Gastrocnemius medialis (tissue), 4 donors: ENCODE measurements at regions not wholly inside any gene's neighbourhood (a gene's known extent, or its start where the extent isn't known, plus 50 kb on each side); places are given as distances from the start of the nearest gene placed in this dataset.

Experiments
- POLR2A ChIP-seq, 2 donors: fragments of 450-650 bp; IDR thresholded peaks; one replicate each; pipeline ENCODE4 v1.6.1; 2017; ENCODE audit warnings: antibody characterized with exemption in 2 of 2, mild to moderate bottlenecking in 2 of 2, moderate library complexity in 2 of 2
- TF ChIP-seq, protein P1 (sequence below), 5 experiments: fragments of 450-650 bp in 3 of 5; fragments of 200-600 bp in 2 of 5; sonication (generic) in 2 of 5; IDR thresholded peaks in 4 of 5; conservative IDR thresholded peaks in 1 of 5; 1 replicate in 4 of 5; 2 replicates in 1 of 5; pipeline ENCODE4 v1.5.1; 2016 to 2019; ENCODE audit warnings: antibody characterized with exemption in 5 of 5, mild to moderate bottlenecking in 3 of 5, moderate library complexity in 3 of 5

DNA sequence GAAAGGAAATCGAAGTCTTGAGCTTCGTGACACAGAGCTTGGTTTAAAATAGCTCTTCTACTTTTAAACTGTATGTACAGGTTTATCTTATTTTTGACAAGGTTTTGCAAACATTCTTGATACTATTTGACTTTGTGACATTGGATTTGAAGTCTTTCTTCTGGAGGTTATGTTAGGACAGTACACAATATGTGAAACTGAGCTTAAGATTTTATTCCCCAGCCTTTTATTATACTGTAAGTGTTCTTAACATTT, 95.2 kb upstream of the BTBD3 start:
- TF ChIP-seq, protein P1, sequence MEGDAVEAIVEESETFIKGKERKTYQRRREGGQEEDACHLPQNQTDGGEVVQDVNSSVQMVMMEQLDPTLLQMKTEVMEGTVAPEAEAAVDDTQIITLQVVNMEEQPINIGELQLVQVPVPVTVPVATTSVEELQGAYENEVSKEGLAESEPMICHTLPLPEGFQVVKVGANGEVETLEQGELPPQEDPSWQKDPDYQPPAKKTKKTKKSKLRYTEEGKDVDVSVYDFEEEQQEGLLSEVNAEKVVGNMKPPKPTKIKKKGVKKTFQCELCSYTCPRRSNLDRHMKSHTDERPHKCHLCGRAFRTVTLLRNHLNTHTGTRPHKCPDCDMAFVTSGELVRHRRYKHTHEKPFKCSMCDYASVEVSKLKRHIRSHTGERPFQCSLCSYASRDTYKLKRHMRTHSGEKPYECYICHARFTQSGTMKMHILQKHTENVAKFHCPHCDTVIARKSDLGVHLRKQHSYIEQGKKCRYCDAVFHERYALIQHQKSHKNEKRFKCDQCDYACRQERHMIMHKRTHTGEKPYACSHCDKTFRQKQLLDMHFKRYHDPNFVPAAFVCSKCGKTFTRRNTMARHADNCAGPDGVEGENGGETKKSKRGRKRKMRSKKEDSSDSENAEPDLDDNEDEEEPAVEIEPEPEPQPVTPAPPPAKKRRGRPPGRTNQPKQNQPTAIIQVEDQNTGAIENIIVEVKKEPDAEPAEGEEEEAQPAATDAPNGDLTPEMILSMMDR (IDR thresholded peaks at IDR 0.05 in 4 of 5, conservative IDR thresholded peaks at IDR 0.05 in 1 of 5): no peak
- TF ChIP-seq POLR2A (IDR thresholded peaks at IDR 0.05): no peak
